T47D (cell line): ENCODE measurements at regions not wholly inside any gene's neighbourhood (a gene's known extent, or its start where the extent isn't known, plus 50 kb on each side); places are given as distances from the start of the nearest gene placed in this dataset.

Experiments used
- DNase-seq, 2 experiments: peaks; one replicate each; pipeline versions ENCODE4 v3.0.0 to v3.0.0-alpha.2; 2011 to 2012; ENCODE audit warnings: low read depth in 1 of 2, low spot score in 1 of 2
- JUND ChIP-seq: IDR thresholded peaks from 2 replicates; pipeline ENCODE4 v1.6.1; 2012; ENCODE audit warnings: low read depth
- in situ Hi-C: cut with HindIII; loops from 2 replicates; pipeline ENCODE4 v1.10.0; 2016; ENCODE audit warnings: low sequenced_read_pairs, low pct_unique_long_range_greater_than_20kb

GRCh38 chr19:30862876-30863275 lies 486.4 kb downstream of the TSHZ3 start:
- TF ChIP-seq JUND = no peak
- in situ Hi-C loops = no loop called here
- no peak for DNase-seq

- in situ Hi-C loops = no loop called here
- no peak for TF ChIP-seq JUND
- no peak for DNase-seq
Measured at GRCh38 chr19:30861919-30862318, 487.3 kb downstream of the TSHZ3 start.

- in situ Hi-C loops = no loop called here
- TF ChIP-seq JUND = no peak
- DNase-seq = no peak
Measured at GRCh38 chr19:30857966-30858490, 485.8 kb downstream of the ZNF536 start.

- in situ Hi-C loops = no loop called here
- DNase-seq = peak in 1 of 2 experiments; percentile 5
- TF ChIP-seq JUND = no peak
Measured at GRCh38 chr19:30857388-30857787, 485.2 kb downstream of the ZNF536 start.

- in situ Hi-C loops = no loop called here
Measured at GRCh38 chr19:30856786-30857185, 484.6 kb downstream of the ZNF536 start.

GRCh38 chr19:30856376-30856775 lies 484.2 kb downstream of the ZNF536 start:
- in situ Hi-C loops = no loop called here
- no peak for TF ChIP-seq JUND

More at GRCh38 chr19:30856786-30857185, 484.6 kb downstream of the ZNF536 start:
- no peak for TF ChIP-seq JUND
- no peak for DNase-seq

GRCh38 chr19:30855442-30855841 lies 483.3 kb downstream of the ZNF536 start:
- DNase-seq = no peak
- no peak for TF ChIP-seq JUND
- in situ Hi-C loops = no loop called here

More at GRCh38 chr19:30856376-30856775, 484.2 kb downstream of the ZNF536 start:
- DNase-seq = no peak

GRCh38 chr19:30854661-30855060 lies 482.5 kb downstream of the ZNF536 start:
- no peak for TF ChIP-seq JUND
- in situ Hi-C loops = no loop called here
- DNase-seq = no peak

GRCh38 chr19:30854207-30854606 lies 482.0 kb downstream of the ZNF536 start:
- DNase-seq = no peak
- TF ChIP-seq JUND = no peak
- in situ Hi-C loops = no loop called here

GRCh38 chr19:30853036-30853435 lies 480.9 kb downstream of the ZNF536 start:
- no peak for DNase-seq
- TF ChIP-seq JUND = no peak
- in situ Hi-C loops = no loop called here

GRCh38 chr19:30852168-30852567 lies 480.0 kb downstream of the ZNF536 start:
- in situ Hi-C loops = no loop called here
- no peak for TF ChIP-seq JUND
- DNase-seq = no peak

GRCh38 chr19:30851646-30852045 lies 479.5 kb downstream of the ZNF536 start:
- in situ Hi-C loops = no loop called here
- no peak for DNase-seq
- no peak for TF ChIP-seq JUND

- in situ Hi-C loops = no loop called here
- TF ChIP-seq JUND = no peak
- DNase-seq = no peak
Measured at GRCh38 chr19:30848636-30849425, 476.6 kb downstream of the ZNF536 start.
